GM20000 (cell line): ENCODE measurements at regions not wholly inside any gene's neighbourhood (a gene's known extent, or its start where the extent isn't known, plus 50 kb on each side); places are given as distances from the start of the nearest gene placed in this dataset.

Source experiments
- DNase-seq: peaks from one replicate; pipeline ENCODE4 v3.0.0; 2012; ENCODE audit warnings: low spot score
- CTCF ChIP-seq: IDR thresholded peaks from 2 replicates; pipeline ENCODE4 v1.5.1; 2012; ENCODE audit warnings: mild to moderate bottlenecking, control low read depth; ENCODE audit errors: extremely low read depth, missing control alignments

GRCh38 chr20:48483334-48484066, 344.3 kb downstream of the PREX1 start:
- no peak for DNase-seq
- no peak for TF ChIP-seq CTCF

- DNase-seq: peak; percentile 43
- no peak for TF ChIP-seq CTCF
These were observed 345.0 kb downstream of the PREX1 start for GRCh38 chr20:48482790-48483189.

GRCh38 chr20:48480216-48480772, 347.5 kb downstream of the PREX1 start:
- no peak for DNase-seq
- TF ChIP-seq CTCF: no peak

DNA sequence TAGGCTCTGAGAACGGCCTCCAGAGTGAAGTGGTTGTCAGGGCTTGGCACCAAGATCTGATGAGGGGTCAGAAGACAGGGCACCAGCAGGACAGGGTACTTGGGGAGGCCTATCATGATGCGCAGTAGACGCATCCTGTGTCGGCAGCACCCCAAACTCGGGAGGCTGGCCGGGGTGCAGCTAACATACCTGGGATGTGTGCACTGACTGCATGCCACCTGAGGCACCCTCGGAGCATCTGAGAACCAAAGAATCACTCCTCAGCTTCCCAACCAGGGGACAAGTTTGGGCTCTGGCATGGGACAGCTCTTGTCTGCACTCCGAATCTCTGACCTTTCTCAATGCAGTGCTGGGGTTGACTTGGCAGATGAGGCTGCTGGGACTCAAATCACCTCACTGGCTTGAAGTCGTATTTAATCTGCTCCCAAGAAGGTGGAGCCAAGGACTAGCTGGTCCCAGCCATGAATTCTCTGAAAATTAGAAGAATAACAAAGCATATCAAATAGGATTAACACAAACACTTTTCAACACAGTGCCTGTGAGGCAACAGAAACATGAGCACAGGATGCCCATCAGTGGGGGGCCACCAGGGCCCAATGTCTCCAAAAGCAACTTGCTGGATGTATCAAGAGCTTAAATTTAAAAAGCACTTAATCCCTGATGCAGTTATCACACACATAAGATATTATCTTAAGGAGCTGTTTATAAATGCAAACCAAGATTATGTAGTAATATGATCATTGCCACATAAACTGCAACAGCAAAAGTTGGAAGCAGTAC, 348.8 kb downstream of the PREX1 start:
- no peak for TF ChIP-seq CTCF
- no peak for DNase-seq

DNA sequence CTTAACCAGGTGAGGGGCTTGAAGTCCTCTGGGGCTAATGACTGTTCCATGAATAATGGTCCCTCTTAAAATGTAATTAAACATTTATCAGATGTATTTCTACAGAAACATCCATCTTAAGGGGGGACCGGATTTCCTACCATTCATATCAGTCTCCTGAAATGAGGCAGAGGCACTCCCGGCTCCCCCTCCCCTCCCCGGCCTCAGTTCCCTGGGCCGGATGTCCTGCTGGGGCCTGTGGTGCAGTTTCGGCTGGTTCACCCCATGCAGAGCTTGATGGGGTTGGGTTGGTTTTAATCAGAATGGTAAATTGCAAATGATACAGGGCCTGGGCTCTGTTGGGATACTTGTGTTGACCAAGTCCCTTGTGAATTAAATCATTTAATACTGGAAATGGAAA, 349.4 kb downstream of the PREX1 start:
- no peak for TF ChIP-seq CTCF
- peak; percentile 45 for DNase-seq

DNA sequence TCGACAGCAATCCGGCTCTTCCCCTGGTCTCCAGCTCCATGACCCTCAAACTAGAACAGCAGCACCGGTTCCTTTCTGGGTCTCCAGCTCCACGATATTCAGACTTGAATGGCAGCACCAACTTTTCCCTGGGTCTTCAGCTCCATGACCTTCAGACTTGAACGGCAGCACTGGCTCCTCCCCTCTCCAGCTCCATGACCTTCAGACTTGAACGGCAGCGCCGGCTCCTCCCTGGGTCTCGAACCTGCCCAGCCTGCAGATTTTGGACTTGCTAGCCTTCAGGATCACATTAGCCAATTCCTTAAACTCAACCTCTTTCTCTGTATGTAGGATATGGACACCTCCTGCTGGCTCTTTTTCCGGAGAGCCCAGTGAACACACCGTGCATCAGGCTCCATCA, 350.9 kb downstream of the PREX1 start:
- no peak for TF ChIP-seq CTCF

DNA sequence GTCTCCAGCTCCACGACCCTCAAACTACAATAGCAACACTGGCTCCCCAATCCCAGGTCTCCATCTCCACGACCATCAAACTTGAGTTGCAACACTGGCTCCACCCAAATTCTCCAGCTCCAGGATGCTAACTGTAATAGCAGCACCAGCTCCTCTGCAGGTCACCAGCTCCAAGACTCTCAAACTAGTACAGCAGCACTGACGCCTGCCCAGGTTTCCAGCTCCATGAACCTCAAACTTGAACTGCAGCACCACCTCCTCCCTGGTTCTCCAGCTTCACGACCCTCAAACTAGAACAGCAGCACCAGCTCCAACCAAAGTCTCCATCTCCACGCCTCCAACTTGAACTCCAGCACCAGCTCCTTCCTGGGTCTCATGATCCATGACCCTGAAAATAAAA, 353.8 kb downstream of the PREX1 start:
- TF ChIP-seq CTCF: no peak
- no peak for DNase-seq

More for the DNA sequence above, 350.9 kb downstream of the PREX1 start:
- no peak for DNase-seq
